Spinal cord (tissue), 9 donors: ENCODE measurements at regions not wholly inside any gene's neighbourhood (a gene's known extent, or its start where the extent isn't known, plus 50 kb on each side); places are given as distances from the start of the nearest gene placed in this dataset.
A peak's percentile ranks its signal among the peaks of the same experiment; 100 is the strongest.

Source experiments
- DNase-seq, 6 donors: peaks; one replicate each; pipeline versions ENCODE4 v3.0.0 to v3.0.0-alpha.2; 2013 to 2015; ENCODE audit warnings: low spot score in 6 of 6, low read depth in 4 of 6
- H3K27ac ChIP-seq: one replicate; pipeline ENCODE4 v1.5.1; 2013; ENCODE audit warnings: low read depth, low read length, control low read depth
- H3K27me3 ChIP-seq: one replicate; pipeline ENCODE4 v1.6.1; 2013; ENCODE audit warnings: low read length; ENCODE audit not compliant: control insufficient read depth, insufficient read depth
- H3K36me3 ChIP-seq: one replicate; pipeline ENCODE4 v1.6.1; 2013; ENCODE audit warnings: low read length; ENCODE audit not compliant: control insufficient read depth, insufficient read depth
- H3K4me1 ChIP-seq: one replicate; pipeline ENCODE4 v1.6.1; 2013; ENCODE audit warnings: low read length; ENCODE audit not compliant: control insufficient read depth, insufficient read depth
- H3K4me3 ChIP-seq: one replicate; pipeline ENCODE4 v1.5.1; 2013; ENCODE audit warnings: low read depth, low read length, control low read depth
- H3K9me3 ChIP-seq: one replicate; pipeline ENCODE4 v1.6.1; 2013; ENCODE audit warnings: low read length; ENCODE audit not compliant: control insufficient read depth, insufficient read depth
- WGBS: methylation state at CpG from one replicate; pipeline ENCODE4 v1.1.5; 2013; ENCODE audit warnings: missing lambda C conversion rate; ENCODE audit not compliant: insufficient coverage; 5-methylcytosine and 5-hydroxymethylcytosine counted together
- donor health status: healthy.

DNA sequence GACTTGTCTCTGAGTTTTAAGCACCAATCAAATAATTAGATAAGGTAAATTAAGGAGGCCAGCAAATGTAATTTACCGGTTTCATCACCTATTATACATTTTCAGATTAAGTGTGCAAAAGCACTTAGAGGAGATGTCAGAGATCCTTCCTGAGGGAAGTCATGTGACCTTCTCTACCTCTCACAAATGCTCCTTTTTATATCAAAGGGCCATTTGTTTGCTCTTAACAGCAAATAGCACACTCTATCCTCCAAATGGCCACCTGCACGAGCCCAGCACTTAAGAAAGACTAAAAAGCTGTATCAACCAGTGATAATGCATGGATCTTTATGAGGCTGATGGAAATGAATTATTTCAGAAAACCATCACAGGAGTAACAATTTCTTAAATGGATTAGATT lies 149.4 kb downstream of the ELOVL4 start:
- no CpG with 5 or more reads among the region's 2 CpGs for WGBS

DNA sequence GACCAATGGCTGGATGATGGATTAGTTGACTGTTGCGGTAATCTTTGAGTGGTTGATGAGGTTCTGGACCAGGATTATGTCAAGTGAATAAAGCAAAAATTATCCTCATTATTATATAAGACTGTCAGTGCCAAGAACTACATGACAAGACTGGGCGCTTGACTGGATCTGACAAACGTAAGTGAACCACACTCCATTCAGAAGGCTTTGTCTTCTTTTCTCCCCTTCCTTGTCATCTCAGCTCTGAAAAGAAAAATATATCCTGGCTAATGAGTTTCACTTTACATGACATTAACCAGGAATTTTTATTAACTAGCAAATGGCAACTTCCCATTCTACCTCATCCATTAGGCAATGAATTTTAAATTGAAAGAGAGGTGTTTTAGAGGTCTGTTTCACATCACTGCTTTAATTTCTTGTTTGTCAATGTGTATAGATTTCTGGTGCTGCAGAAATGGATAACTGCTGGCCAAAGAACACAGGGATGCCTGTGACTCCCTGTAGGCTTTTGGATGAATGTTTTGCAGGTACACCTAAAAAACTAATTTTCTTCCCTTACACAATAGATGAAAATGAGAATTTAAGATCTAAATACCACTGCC lies 150.1 kb downstream of the ELOVL4 start:
- no peaks in the 10 kb centered on the region for H3K4me1 ChIP-seq
- no peaks in the 10 kb centered on the region for H3K27me3 ChIP-seq
- H3K9me3 ChIP-seq: no peaks in the 10 kb centered on the region
- no peaks in the 10 kb centered on the region for H3K36me3 ChIP-seq
- H3K4me3 ChIP-seq: no peak overlapping the region
- no peak overlapping the region for H3K27ac ChIP-seq
- 88% methylated on average over 2 of the region's 3 CpGs for WGBS
- peak in 1 of 6 donors; percentile 37 for DNase-seq

More for the DNA sequence above, 149.4 kb downstream of the ELOVL4 start:
- no peaks in the 10 kb centered on the region for H3K4me1 ChIP-seq
- no peaks in the 10 kb centered on the region for H3K36me3 ChIP-seq
- H3K4me3 ChIP-seq: no peak overlapping the region
- peak in 1 of 6 donors; percentile 51 for DNase-seq
- no peak overlapping the region for H3K27ac ChIP-seq
- peaks cover 2% of the 10 kb centered on the region for H3K27me3 ChIP-seq
- H3K9me3 ChIP-seq: no peaks in the 10 kb centered on the region

DNA sequence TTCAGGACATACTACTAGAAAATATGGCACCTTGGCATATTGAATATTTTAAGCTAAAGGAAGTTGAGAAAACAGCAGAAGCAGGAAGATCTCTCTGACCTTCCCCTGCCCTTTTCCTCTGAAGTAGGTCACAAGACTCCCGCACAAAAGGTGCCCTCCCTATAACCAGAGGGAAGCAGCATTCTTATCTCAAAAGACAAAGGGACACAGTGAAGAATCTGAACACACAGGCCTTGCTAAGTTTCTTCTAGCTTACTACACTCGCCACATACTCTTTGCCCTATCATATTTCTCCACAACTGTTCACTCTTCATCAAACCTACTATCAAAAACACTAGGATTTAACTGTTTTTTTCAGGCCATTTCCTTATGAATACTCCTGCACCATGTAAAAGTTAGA lies 151.2 kb downstream of the ELOVL4 start:
- H3K27ac ChIP-seq: no peak overlapping the region
- no peaks in the 10 kb centered on the region for H3K36me3 ChIP-seq
- WGBS: 90% methylated on average over 2 of the region's 2 CpGs

DNA sequence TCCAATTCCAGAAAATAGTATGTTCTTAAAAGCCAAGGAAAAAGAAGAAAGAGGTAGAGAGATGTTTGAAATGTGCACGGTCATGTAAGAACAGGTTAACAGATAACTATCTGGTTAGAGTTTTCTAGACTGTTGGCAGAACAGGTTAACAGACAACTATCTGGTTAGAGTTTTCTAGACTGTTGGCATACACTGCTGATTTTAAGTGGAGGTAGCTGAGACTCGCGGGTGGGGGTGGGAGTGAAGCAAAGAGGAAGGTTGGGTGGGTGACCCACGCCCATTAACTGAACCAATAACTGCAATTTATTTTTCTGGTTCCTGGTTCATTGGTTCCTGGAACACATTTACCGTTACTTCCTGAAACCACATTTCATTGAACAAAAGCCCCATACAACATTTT lies 157.5 kb downstream of the ELOVL4 start:
- H3K36me3 ChIP-seq: no peaks in the 10 kb centered on the region
- no peaks in the 10 kb centered on the region for H3K4me1 ChIP-seq
- 93% methylated on average over 2 of the region's 5 CpGs for WGBS
- H3K27me3 ChIP-seq: no peaks in the 10 kb centered on the region
- no peak overlapping the region for H3K27ac ChIP-seq
- no peaks in the 10 kb centered on the region for H3K9me3 ChIP-seq
- no peak overlapping the region for H3K4me3 ChIP-seq
- no peak for DNase-seq

More for the DNA sequence above, 151.2 kb downstream of the ELOVL4 start:
- no peak overlapping the region for H3K4me3 ChIP-seq
- no peak for DNase-seq
- H3K4me1 ChIP-seq: no peaks in the 10 kb centered on the region
- H3K27me3 ChIP-seq: no peaks in the 10 kb centered on the region
- H3K9me3 ChIP-seq: no peaks in the 10 kb centered on the region

DNA sequence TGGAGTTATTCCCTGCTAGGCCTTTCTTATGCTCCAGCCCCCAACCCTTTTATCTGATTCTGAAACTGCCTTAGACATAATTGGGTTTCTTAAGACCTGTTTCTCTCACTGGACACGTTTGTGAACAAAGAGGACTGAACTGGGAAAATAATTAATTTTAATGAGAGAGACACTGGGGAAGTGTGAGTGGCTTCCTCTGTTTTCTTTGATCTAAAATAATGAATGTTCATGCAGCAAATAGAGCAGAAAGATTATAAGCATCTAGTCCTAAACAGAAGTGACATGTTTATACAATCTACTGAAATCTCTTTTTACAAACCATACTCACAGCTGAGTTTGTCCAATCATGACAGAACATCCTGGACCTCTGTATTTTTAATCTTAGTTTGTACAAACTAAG lies 157.6 kb downstream of the SH3BGRL2 start:
- Histone ChIP-seq H3K4me3 (no peak overlapping the region), H3K27me3 (no peaks in the 10 kb centered on the region), H3K27ac (no peak overlapping the region), H3K4me1 (no peaks in the 10 kb centered on the region), H3K9me3 (no peaks in the 10 kb centered on the region), H3K36me3 (no peaks in the 10 kb centered on the region)
- no peak for DNase-seq
- no CpG with 5 or more reads among the region's 1 CpG for WGBS

DNA sequence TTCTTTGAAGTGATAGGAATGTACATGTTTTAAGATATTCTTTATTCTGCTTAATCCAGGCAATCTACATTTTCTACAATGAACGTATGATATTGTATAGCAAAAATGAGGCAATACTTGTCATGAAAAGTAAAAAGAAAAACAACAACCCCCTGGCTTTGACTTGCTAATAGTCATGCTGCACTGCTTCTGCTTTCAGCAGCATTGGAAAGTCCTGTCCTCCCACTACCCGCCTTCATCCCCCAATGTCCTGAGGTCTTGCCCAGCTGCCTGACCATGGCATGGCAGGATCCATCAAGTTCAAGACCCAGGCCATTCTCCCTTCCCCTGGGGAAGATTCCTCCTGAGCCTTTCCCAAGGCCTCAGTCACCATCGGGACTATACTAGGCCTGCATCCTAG lies 156.5 kb downstream of the SH3BGRL2 start:
- 100% methylated on average over 1 of the region's 3 CpGs for WGBS
- no peaks in the 10 kb centered on the region for H3K36me3 ChIP-seq
- no peaks in the 10 kb centered on the region for H3K27me3 ChIP-seq
- DNase-seq: no peak
- no peaks in the 10 kb centered on the region for H3K4me1 ChIP-seq
- no peak overlapping the region for H3K27ac ChIP-seq
- no peak overlapping the region for H3K4me3 ChIP-seq
- no peaks in the 10 kb centered on the region for H3K9me3 ChIP-seq

DNA sequence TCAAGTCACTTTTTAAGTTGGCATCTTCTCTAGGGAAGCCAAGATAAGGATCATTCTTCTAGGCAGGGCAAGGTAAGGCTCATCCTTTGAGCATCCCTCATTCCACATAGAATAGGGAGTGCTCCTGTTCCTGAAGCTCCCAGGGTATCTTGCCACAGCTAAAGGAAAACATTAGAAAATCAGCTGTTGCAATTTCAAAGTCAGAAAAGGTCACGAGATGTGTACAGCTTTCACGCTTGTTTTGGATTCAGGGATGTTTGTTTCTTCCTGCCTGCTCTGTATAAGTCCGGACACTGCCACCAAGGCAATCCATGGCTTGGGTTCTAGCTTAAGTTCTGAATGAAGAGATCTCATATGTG lies 153.2 kb downstream of the SH3BGRL2 start:
- 74% methylated on average over 2 of the region's 3 CpGs for WGBS
- Histone ChIP-seq H3K36me3 (no peaks in the 10 kb centered on the region), H3K4me1 (no peaks in the 10 kb centered on the region), H3K27ac (no peak overlapping the region), H3K4me3 (no peak overlapping the region), H3K9me3 (no peaks in the 10 kb centered on the region), H3K27me3 (no peaks in the 10 kb centered on the region)
- DNase-seq: no peak

DNA sequence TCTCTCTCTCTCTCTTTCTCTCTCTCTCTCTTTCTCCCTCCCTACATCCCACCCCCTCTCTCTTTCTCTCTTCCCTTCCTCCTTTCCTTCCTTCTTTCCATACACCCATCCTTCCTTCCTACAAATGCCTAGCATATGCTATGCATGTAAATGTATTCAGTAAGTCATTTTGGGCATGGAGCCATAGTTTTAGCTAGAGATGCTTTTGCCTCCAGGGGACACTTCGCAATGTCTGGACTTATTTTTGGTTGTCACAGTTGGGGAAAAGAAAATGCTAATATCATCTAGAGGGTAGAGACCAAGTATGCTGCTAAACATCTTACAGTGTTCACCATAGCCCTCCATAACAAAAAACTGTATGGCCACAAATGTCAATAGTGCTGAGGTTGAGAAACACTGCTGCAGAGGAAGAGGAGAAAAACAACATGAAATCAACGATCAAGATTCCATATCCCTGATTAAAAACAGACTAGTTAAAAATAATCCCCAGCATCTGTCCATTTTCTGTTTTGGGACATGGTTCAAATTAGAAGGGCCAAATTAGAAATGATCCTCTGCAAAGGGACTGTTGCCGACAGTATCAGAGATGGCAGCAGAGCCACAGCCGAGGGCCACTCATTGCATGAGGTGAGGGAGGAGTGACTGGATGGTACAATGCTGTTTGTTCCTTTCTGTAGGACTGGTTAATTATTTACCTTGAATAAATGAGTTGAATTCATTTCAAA lies 152.7 kb downstream of the SH3BGRL2 start:
- Histone ChIP-seq H3K4me1 (no peaks in the 10 kb centered on the region), H3K27ac (no peak overlapping the region), H3K36me3 (no peaks in the 10 kb centered on the region), H3K4me3 (no peak overlapping the region), H3K9me3 (no peaks in the 10 kb centered on the region), H3K27me3 (no peaks in the 10 kb centered on the region)
- no peak for DNase-seq
- WGBS: 79% methylated on average over 2 of the region's 4 CpGs

DNA sequence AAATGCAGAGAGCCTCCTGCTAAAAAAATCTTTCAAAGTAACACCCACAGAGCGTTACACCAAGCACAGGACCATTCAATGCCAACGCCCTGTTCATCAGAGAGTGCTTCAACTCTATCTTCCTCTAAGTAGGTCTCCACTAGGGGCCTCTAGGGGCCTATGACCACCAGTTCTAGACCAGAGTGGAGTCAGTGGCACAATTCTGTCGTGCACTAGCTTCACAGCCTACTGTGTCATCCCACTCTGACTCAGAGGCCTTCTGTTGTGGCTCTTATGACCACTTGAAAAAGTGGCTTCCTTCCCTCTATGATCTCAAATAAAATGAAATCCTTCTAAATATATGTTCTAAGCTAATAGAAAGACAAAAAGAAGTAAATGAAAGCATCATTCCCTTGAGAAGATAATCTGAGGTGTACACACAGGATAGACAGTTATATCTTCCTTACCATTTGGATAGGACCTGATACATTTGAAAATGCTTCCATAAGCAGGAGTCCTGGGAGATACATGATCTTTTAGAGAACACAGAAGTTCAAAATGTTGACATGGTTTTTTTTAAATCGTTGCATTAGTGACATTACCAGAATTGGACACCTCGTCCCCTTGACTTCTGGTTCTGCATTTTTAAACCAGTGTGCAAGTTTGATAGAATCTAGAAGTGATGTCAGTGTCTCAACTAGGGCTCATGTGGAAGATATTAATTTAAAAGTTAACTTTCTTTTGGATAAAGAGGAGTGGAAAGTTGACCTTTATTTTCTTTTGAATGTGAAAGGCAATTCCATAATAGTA lies 151.9 kb downstream of the SH3BGRL2 start:
- H3K27me3 ChIP-seq: no peaks in the 10 kb centered on the region
- no peaks in the 10 kb centered on the region for H3K9me3 ChIP-seq
- H3K27ac ChIP-seq: no peak overlapping the region
- H3K4me1 ChIP-seq: peaks cover 4% of the 10 kb centered on the region
- H3K4me3 ChIP-seq: no peak overlapping the region
- H3K36me3 ChIP-seq: no peaks in the 10 kb centered on the region
- WGBS: 81% methylated on average over 5 of the region's 5 CpGs
- DNase-seq: no peak
